ENCODE measurements at regions not wholly inside any gene's neighbourhood (a gene's known extent, or its start where the extent isn't known, plus 50 kb on each side); places are given as distances from the start of the nearest gene placed in this dataset.
A peak's percentile ranks its signal among the peaks of the same experiment; 100 is the strongest.
"Not testable (repeated sequence)": the region's sequence is repeated elsewhere in the genome, so short reads cannot be mapped to it uniquely, and the experiment has no call there.

- no peak for DNase-seq
- intact Hi-C loops (cut with DNase I), result no loop called here
Observed at GRCh38 chr10:80814147-80814652, 276.5 kb downstream of the SH2D4B start.

GRCh38 chr10:80829151-80829550 is 291.4 kb downstream of the SH2D4B start:
- no peak for ATAC-seq
- intact Hi-C loops (cut with DNase I), result no loop called here
- no peak for DNase-seq

More at GRCh38 chr10:80814147-80814652, 276.5 kb downstream of the SH2D4B start:
- no peak for ATAC-seq

- intact Hi-C loops (cut with DNase I), result no loop called here
- ATAC-seq (no peak), DNase-seq (no peak)
Observed at GRCh38 chr10:80829562-80829961, 291.9 kb downstream of the SH2D4B start.

GRCh38 chr10:80832693-80833092 is 295.0 kb downstream of the SH2D4B start:
- intact Hi-C loops (cut with DNase I); DNase-seq; ATAC-seq: not testable (repeated sequence)

- peak in 1 of 2 donors; percentile 23 for ATAC-seq
- no peak for DNase-seq
- intact Hi-C loops (cut with DNase I), result no loop called here
Observed at GRCh38 chr10:80855348-80855971, 317.8 kb downstream of the SH2D4B start.

GRCh38 chr10:80856186-80856585 is 318.5 kb downstream of the SH2D4B start:
- no peak for ATAC-seq
- no peak for DNase-seq
- intact Hi-C loops (cut with DNase I), result no loop called here

- ATAC-seq; intact Hi-C loops (cut with DNase I); DNase-seq: not testable (repeated sequence)
Observed at GRCh38 chr10:80859279-80859678, 321.6 kb downstream of the SH2D4B start.

GRCh38 chr10:80860719-80861118 is 323.0 kb downstream of the SH2D4B start:
- intact Hi-C loops (cut with DNase I), result no loop called here
- DNase-seq, result no peak
- no peak for ATAC-seq

- DNase-seq (no peak), ATAC-seq (no peak)
- intact Hi-C loops (cut with DNase I), result no loop called here
Observed at GRCh38 chr10:80861882-80862281, 324.2 kb downstream of the SH2D4B start.

GRCh38 chr10:80870282-80870681 is 332.6 kb downstream of the SH2D4B start:
- no peak for ATAC-seq

GRCh38 chr10:80871083-80871482 is 333.4 kb downstream of the SH2D4B start:
- DNase-seq, result no peak
- ATAC-seq, result no peak
- intact Hi-C loops (cut with DNase I), result no loop called here

More at GRCh38 chr10:80870282-80870681, 332.6 kb downstream of the SH2D4B start:
- intact Hi-C loops (cut with DNase I), result no loop called here
- DNase-seq, result no peak

GRCh38 chr10:80878330-80878729 is 340.6 kb downstream of the SH2D4B start:
- ATAC-seq (no peak), DNase-seq (no peak)
- intact Hi-C loops (cut with DNase I), result no loop called here

- DNase-seq (no peak), ATAC-seq (no peak)
- intact Hi-C loops (cut with DNase I), result no loop called here
Observed at GRCh38 chr10:80890146-80890545, 352.4 kb downstream of the SH2D4B start.

GRCh38 chr10:80893256-80893655 is 355.6 kb downstream of the SH2D4B start:
- intact Hi-C loops (cut with DNase I), result no loop called here
- no peak for DNase-seq

GRCh38 chr10:80894311-80894791 is 356.6 kb downstream of the SH2D4B start:
- intact Hi-C loops (cut with DNase I), result no loop called here
- DNase-seq, result no peak

More at GRCh38 chr10:80893256-80893655, 355.6 kb downstream of the SH2D4B start:
- ATAC-seq, result no peak

GRCh38 chr10:80894797-80895467 is 357.2 kb downstream of the SH2D4B start:
- ATAC-seq (no peak), DNase-seq (no peak)
- intact Hi-C loops (cut with DNase I), result no loop called here

More at GRCh38 chr10:80894311-80894791, 356.6 kb downstream of the SH2D4B start:
- ATAC-seq, result no peak

GRCh38 chr10:80896076-80896475 is 358.4 kb downstream of the SH2D4B start:
- no peak for ATAC-seq
- no peak for DNase-seq
- intact Hi-C loops (cut with DNase I), result no loop called here

GRCh38 chr10:80896959-80897358 is 359.3 kb downstream of the SH2D4B start:
- ATAC-seq (no peak), DNase-seq (no peak)
- intact Hi-C loops (cut with DNase I), result no loop called here

GRCh38 chr10:80900661-80901060 is 363.0 kb downstream of the SH2D4B start:
- ATAC-seq (no peak), DNase-seq (no peak)
- intact Hi-C loops (cut with DNase I), result no loop called here

- DNase-seq (no peak), ATAC-seq (no peak)
- intact Hi-C loops (cut with DNase I), result no loop called here
Observed at GRCh38 chr10:80908611-80909010, 370.9 kb downstream of the SH2D4B start.

GRCh38 chr10:80909254-80909653 is 371.6 kb downstream of the SH2D4B start:
- intact Hi-C loops (cut with DNase I), result no loop called here
- DNase-seq, result no peak
- no peak for ATAC-seq

All from left cardiac atrium (tissue), 4 donors.